ENCODE measurements at regions not wholly inside any gene's neighbourhood (a gene's known extent, or its start where the extent isn't known, plus 50 kb on each side); places are given as distances from the start of the nearest gene placed in this dataset.
A peak's percentile ranks its signal among the peaks of the same experiment; 100 is the strongest.

- Mint-ChIP-seq H3K36me3 (ENCODE audit: low read depth) (peaks cover 7% of the 10 kb centered on the region), H3K27me3 (ENCODE audit: low read depth) (peaks cover 44% of the 10 kb centered on the region), H3K9me3 (peaks cover 10% of the 10 kb centered on the region), H3K4me1 (ENCODE audit: low read depth) (peaks cover 26% of the 10 kb centered on the region), H3K27ac (peak overlapping the region; percentile 12), H3K4me3 (no peak overlapping the region)
These were observed 157.4 kb downstream of the TNFSF18 start for GRCh38 chr1:172893146-172893841.

- Mint-ChIP-seq H3K36me3 (ENCODE audit: low read depth) (peaks cover 7% of the 10 kb centered on the region), H3K27ac (peak overlapping the region; percentile 58), H3K27me3 (ENCODE audit: low read depth) (peaks cover 43% of the 10 kb centered on the region), H3K4me1 (ENCODE audit: low read depth) (peaks cover 26% of the 10 kb centered on the region), H3K4me3 (peak overlapping the region; percentile 58), H3K9me3 (peaks cover 2% of the 10 kb centered on the region)
These were observed 156.2 kb downstream of the TNFSF18 start for GRCh38 chr1:172894349-172895049.

GRCh38 chr1:172895050-172895460 is 155.7 kb downstream of the TNFSF18 start:
- Mint-ChIP-seq H3K27me3 (ENCODE audit: low read depth) (peaks cover 42% of the 10 kb centered on the region), H3K27ac (peak overlapping the region; percentile 58), H3K4me1 (ENCODE audit: low read depth) (peaks cover 26% of the 10 kb centered on the region), H3K36me3 (ENCODE audit: low read depth) (peaks cover 7% of the 10 kb centered on the region), H3K4me3 (peak overlapping the region; percentile 58), H3K9me3 (no peaks in the 10 kb centered on the region)

- Mint-ChIP-seq H3K27me3 (ENCODE audit: low read depth) (peaks cover 48% of the 10 kb centered on the region), H3K4me1 (ENCODE audit: low read depth) (peaks cover 32% of the 10 kb centered on the region), H3K27ac (no peak overlapping the region), H3K36me3 (ENCODE audit: low read depth) (peaks cover 9% of the 10 kb centered on the region), H3K4me3 (no peak overlapping the region), H3K9me3 (no peaks in the 10 kb centered on the region)
These were observed 155.0 kb downstream of the TNFSF18 start for GRCh38 chr1:172895761-172896160.

GRCh38 chr1:172897738-172898137 is 153.0 kb downstream of the TNFSF18 start:
- Mint-ChIP-seq H3K9me3 (no peaks in the 10 kb centered on the region), H3K27ac (no peak overlapping the region), H3K36me3 (ENCODE audit: low read depth) (peaks cover 7% of the 10 kb centered on the region), H3K4me1 (ENCODE audit: low read depth) (peaks cover 28% of the 10 kb centered on the region), H3K27me3 (ENCODE audit: low read depth) (peaks cover 42% of the 10 kb centered on the region), H3K4me3 (no peak overlapping the region)

GRCh38 chr1:172898866-172899265 is 151.9 kb downstream of the TNFSF18 start:
- H3K9me3 Mint-ChIP-seq, result no peaks in the 10 kb centered on the region
- peaks cover 19% of the 10 kb centered on the region for H3K4me1 Mint-ChIP-seq (ENCODE audit: low read depth)
- peaks cover 41% of the 10 kb centered on the region for H3K27me3 Mint-ChIP-seq (ENCODE audit: low read depth)
- no peak overlapping the region for H3K4me3 Mint-ChIP-seq
- no peak overlapping the region for H3K27ac Mint-ChIP-seq
- H3K36me3 Mint-ChIP-seq (ENCODE audit: low read depth), result peaks cover 6% of the 10 kb centered on the region

GRCh38 chr1:172900376-172900997 is 150.3 kb downstream of the TNFSF18 start:
- peaks cover 6% of the 10 kb centered on the region for H3K4me1 Mint-ChIP-seq (ENCODE audit: low read depth)
- H3K27ac Mint-ChIP-seq, result no peak overlapping the region
- peaks cover 52% of the 10 kb centered on the region for H3K27me3 Mint-ChIP-seq (ENCODE audit: low read depth)
- peaks cover 6% of the 10 kb centered on the region for H3K36me3 Mint-ChIP-seq (ENCODE audit: low read depth)
- H3K4me3 Mint-ChIP-seq, result no peak overlapping the region
- peaks cover 2% of the 10 kb centered on the region for H3K9me3 Mint-ChIP-seq

- H3K27ac Mint-ChIP-seq, result no peak overlapping the region
- peaks cover 18% of the 10 kb centered on the region for H3K4me1 Mint-ChIP-seq (ENCODE audit: low read depth)
- no peak overlapping the region for H3K4me3 Mint-ChIP-seq
- peaks cover 6% of the 10 kb centered on the region for H3K36me3 Mint-ChIP-seq (ENCODE audit: low read depth)
- H3K27me3 Mint-ChIP-seq (ENCODE audit: low read depth), result peaks cover 51% of the 10 kb centered on the region
- peaks cover 4% of the 10 kb centered on the region for H3K9me3 Mint-ChIP-seq
These were observed 148.5 kb downstream of the TNFSF18 start for GRCh38 chr1:172902200-172902599.

GRCh38 chr1:172902861-172903381 is 147.8 kb downstream of the TNFSF18 start:
- H3K27me3 Mint-ChIP-seq (ENCODE audit: low read depth), result peaks cover 43% of the 10 kb centered on the region
- H3K4me3 Mint-ChIP-seq, result no peak overlapping the region
- H3K36me3 Mint-ChIP-seq (ENCODE audit: low read depth), result peaks cover 4% of the 10 kb centered on the region
- H3K27ac Mint-ChIP-seq, result no peak overlapping the region
- H3K4me1 Mint-ChIP-seq (ENCODE audit: low read depth), result peaks cover 21% of the 10 kb centered on the region
- H3K9me3 Mint-ChIP-seq, result peaks cover 7% of the 10 kb centered on the region

- H3K4me3 Mint-ChIP-seq, result no peak overlapping the region
These were observed 147.0 kb downstream of the TNFSF18 start for GRCh38 chr1:172903581-172904220.

GRCh38 chr1:172905452-172905851 is 145.3 kb downstream of the TNFSF18 start:
- peaks cover 3% of the 10 kb centered on the region for H3K36me3 Mint-ChIP-seq (ENCODE audit: low read depth)
- peaks cover 18% of the 10 kb centered on the region for H3K4me1 Mint-ChIP-seq (ENCODE audit: low read depth)
- no peak overlapping the region for H3K27ac Mint-ChIP-seq
- H3K4me3 Mint-ChIP-seq, result no peak overlapping the region
- H3K27me3 Mint-ChIP-seq (ENCODE audit: low read depth), result peaks cover 24% of the 10 kb centered on the region
- H3K9me3 Mint-ChIP-seq, result peaks cover 17% of the 10 kb centered on the region

More at GRCh38 chr1:172903581-172904220, 147.0 kb downstream of the TNFSF18 start:
- peaks cover 21% of the 10 kb centered on the region for H3K4me1 Mint-ChIP-seq (ENCODE audit: low read depth)
- peaks cover 4% of the 10 kb centered on the region for H3K36me3 Mint-ChIP-seq (ENCODE audit: low read depth)
- H3K9me3 Mint-ChIP-seq, result peaks cover 14% of the 10 kb centered on the region
- H3K27ac Mint-ChIP-seq, result no peak overlapping the region
- H3K27me3 Mint-ChIP-seq (ENCODE audit: low read depth), result peaks cover 39% of the 10 kb centered on the region

GRCh38 chr1:172906778-172907592 is 143.8 kb downstream of the TNFSF18 start:
- H3K4me3 Mint-ChIP-seq, result peak overlapping the region; percentile 1
- H3K4me1 Mint-ChIP-seq (ENCODE audit: low read depth), result peaks cover 15% of the 10 kb centered on the region
- peaks cover 15% of the 10 kb centered on the region for H3K27me3 Mint-ChIP-seq (ENCODE audit: low read depth)
- H3K27ac Mint-ChIP-seq, result peak overlapping the region; percentile 50
- H3K9me3 Mint-ChIP-seq, result peaks cover 17% of the 10 kb centered on the region
- H3K36me3 Mint-ChIP-seq (ENCODE audit: low read depth), result no peaks in the 10 kb centered on the region

GRCh38 chr1:172907834-172908326 is 142.9 kb downstream of the TNFSF18 start:
- Mint-ChIP-seq H3K4me1 (ENCODE audit: low read depth) (peaks cover 15% of the 10 kb centered on the region), H3K4me3 (no peak overlapping the region), H3K27me3 (ENCODE audit: low read depth) (peaks cover 16% of the 10 kb centered on the region), H3K9me3 (peaks cover 24% of the 10 kb centered on the region), H3K27ac (no peak overlapping the region), H3K36me3 (ENCODE audit: low read depth) (no peaks in the 10 kb centered on the region)
